ENCODE measurements at regions not wholly inside any gene's neighbourhood (a gene's known extent, or its start where the extent isn't known, plus 50 kb on each side); places are given as distances from the start of the nearest gene placed in this dataset.
A peak's percentile ranks its signal among the peaks of the same experiment; 100 is the strongest.
"Not testable (repeated sequence)": the region's sequence is repeated elsewhere in the genome, so short reads cannot be mapped to it uniquely, and the experiment has no call there.

DNA sequence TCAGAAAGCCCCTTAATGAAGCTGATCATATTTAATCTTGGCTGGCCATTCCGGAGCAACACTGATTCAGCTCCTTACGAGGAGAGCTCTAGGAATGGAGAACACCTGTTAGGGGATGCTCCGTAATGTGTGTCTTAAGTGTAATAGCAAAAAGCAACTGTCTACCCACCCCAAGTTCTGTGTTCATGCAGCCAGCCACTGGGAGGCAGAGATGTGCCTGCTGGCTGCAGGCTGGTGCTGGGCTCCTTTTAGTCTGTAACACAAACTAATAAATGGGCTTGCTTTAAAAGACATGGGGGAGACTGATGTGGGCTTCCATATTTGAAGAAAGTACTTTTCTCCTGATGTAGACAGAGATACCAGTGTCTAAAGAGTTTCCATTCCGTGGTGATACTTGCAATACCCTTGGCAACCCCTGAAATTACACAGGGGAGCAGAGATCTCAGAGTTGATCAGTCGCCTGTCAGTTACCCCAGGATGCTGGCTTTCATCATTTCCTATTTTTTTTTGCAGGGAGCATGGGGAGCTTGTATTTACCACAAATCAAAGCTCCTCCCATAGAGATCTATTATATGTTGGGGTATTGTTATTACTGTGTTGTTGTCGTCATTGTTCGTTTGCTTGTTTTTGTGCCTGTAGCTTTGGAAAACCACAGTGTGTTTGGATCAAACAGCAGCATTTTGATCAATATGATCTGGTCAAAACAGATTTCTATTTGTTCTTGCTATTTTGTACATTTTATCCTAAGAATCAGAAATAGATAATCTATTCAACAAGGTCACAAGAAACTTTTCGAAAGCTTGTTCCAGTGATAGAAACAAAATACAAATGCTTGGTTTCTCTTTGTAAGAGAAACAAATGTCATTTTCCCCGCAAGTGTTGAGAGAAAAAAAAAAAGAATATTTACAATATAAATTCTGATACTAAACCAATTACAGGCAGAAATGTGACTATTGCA, 65.8 kb downstream of the MTX3 start:
- no peak for DNase-seq

DNA sequence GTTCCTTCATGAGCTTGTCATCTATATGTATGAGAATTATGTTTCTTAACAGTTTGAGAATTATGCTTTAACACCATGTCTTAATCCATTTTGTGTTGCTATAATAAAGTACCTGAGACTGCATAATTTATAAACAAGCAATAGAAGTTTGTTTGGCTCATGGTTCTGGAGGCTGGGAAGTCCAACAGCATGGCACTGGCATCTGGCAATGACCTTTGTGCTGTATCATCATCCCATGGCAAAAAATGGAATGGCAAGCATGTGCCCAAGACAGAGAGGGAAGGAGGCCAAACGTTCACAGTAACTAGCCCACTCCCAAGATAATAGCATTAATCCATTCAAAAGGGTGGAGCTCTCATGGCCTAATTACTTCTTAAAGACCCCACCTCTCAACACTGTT, 67.6 kb downstream of the MTX3 start:
- no peak for DNase-seq

DNA sequence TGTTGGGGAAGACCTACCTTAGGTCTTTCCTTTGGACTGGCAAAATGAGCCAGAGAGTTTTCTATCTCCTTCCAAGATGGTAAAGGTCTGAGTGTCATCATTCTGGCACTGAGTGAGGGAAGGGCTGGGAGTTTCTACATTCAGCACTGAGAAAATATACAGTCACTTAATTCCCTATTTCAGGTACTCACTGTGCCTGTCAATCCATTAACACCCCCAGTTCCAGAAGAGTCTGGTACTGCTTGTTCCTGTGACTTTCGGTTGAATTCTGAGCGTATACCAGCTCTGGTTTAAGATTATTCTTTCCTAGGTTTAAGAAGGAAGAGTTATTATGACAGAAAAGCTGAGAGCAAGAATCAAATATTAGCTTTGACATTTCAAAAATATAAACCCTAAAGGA, 68.4 kb downstream of the MTX3 start:
- no peak for DNase-seq

DNA sequence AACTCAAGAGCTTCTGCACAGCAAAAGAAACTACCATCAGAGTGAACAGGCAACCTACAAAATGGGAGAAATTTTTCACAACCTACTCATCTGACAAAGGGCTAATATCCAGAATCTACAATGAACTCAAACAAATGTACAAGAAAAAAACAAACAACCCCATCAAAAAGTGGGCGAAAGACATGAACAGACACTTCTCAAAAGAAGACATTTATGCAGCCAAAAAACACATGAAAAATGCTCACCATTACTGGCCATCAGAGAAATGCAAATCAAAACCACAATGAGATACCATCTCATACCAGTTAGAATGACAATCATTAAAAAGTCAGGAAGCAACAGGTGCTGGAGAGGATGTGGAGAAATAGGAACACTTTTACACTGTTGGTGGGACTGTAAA, 83.6 kb downstream of the MTX3 start:
- DNase-seq = not testable (repeated sequence)

DNA sequence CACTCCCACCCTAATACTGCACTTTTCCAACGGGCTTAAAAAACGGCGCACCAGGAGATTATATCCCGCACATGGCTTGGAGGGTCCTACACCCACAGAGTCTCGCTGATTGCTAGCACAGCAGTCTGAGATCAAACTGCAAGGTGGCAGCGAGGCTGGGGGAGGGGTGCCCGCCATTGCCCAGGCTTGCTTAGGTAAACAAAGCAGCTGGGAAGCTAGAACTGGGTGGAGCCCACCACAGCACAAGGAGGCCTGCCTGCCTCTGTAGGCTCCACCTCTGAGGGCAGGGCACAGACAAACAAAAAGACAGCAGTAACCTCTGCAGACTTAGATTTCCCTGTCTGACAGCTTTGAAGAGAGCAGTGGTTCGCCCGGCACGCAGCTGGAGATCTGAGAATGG, 88.5 kb downstream of the MTX3 start:
- DNase-seq = not testable (repeated sequence)

DNA sequence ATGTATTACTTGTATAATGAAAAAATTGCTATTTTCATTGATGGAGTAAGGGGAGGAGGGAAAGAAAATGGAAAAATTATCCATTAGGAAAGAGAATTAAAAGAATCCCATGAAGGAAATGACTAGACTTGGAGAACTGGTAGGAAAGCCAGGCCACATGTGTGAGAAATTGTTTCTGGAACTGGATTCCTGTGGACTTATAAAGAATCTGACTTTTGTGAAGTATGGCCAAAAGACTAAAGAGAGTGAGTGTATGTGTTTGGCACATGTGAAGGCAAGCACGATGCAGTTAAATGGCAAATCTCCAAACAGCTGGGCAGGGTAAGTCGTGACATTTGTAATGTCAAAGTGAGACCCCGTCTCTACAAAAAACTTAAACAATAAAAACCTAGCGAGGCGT, 89.4 kb downstream of the MTX3 start:
- DNase-seq = no peak

DNA sequence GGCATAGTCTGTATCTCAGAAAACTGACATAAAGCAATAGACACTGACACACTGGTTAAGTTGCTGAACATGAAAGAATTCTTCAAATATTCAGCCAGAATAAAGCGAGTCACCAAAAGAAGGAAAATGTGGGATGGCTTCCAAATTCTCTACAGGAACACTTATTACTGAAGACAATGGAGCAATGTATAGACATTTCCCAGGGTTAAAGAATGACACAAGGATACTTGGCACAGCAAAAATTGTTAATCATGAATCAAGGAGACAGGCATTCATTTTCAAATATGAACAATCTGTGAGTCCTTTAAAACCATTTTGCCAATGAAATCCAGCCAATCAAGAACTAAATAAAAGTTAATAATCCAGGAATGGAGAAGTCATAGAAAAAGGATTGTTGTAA, 92.5 kb downstream of the MTX3 start:
- DNase-seq = no peak

DNA sequence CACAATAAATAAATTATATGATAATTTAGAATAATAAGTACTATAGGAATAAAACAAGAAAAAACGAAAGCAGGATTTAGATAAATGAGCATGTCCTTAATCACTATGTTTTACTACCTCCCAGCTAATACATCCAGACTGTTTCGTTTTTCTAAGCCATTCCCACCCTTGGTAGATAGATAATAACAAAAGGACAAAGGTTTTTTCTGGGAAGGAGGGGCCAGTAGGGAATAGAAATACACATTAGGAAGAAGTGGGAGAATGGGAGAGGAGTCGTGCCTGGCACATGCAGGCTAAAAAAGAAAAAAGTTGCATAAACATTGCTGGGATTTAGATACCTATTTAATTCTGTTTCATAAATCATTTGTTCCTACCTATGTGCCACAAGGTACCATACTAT, 97.1 kb downstream of the MTX3 start:
- DNase-seq = no peak

DNA sequence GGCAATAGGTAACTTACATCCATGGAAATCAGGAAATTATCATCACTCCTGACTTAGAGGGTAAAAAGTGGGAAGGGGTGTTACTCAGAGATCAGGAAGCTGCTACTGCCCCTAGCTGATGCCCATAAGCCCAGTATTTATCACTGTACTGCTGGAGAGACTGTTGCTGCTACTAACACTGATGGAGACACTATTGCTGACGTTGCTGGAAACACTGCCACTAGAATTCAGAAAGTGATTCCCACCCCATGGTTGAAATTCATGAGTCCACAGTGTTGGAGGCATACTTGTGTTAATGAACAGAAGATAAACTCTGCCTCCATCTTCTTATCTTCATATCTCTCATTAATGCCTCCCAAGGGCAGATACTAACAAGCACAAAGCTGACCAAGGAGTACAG, 97.6 kb downstream of the MTX3 start:
- no peak for DNase-seq

DNA sequence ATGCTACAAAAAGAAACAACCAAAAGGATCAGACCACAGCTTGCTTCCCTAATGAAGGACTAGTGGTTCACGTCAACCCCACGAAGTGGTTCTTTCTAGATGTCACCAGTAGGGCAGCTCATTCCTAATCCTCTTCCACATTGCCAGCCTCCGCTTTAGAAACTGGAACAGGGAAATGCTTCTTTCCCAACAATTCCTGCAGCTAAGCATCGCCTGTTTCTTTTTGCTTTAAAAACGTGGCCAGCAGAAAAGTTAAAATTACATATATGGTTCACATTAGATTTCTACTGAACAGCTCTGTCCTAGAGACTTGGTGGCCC, 100.2 kb downstream of the MTX3 start:
- no peak for DNase-seq

DNA sequence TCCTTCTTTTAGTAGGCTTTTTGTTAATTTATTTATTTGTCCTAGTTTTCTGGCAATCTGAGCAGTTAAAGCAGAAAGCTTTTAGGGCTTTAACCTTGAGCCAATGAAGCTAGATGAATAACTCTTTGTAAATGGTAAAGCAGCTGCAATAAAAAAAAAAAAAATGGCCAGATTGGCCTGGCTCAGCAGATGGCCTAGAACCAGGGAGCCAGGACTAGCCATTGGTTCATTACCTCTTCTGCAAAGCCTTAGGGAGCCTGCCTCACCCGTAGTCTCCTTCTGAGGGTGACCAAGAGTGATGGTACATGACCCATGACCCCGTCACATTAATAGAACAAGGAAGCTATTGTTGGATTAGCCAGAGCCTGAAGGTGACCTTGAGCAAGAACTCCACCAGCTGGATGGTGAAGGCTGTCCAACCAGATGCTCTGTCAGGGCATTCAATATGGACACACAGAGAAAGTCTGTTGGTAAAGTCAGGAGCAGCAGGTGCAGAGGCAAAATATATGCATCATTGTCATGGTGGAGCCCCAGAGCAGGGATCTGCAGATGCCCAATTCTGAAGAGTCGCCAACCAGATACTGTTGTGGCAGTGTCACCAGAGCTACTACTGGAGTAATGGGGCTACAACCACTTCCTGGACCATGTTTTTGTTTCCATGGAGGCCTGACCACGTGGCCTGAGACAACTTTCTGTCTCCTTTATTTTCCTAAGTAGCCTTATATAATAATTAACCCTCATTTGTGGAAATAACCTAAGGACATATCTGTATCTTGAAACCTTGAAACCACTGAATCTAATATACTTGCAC, 100.7 kb downstream of the MTX3 start:
- no peak for DNase-seq

DNA sequence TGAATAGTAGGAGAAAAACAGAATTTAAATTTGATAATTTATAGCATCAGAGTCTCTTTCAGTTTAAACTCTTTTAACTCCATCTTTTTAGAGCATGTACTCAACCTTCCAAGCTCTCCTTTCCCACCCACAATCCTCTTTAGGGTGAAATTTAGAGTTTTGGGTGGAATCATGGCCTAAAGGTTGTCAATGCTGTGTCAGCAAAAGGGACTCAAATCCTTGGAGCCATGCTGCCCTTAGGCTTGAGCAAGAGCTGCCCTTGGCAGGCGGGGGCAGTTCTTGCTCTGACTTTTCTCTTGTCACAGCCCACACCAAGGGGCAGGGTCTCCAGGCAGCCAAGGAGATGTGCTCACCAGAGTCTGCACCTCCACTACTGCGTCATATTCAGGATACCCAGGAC, 102.4 kb downstream of the MTX3 start:
- no peak for DNase-seq

DNA sequence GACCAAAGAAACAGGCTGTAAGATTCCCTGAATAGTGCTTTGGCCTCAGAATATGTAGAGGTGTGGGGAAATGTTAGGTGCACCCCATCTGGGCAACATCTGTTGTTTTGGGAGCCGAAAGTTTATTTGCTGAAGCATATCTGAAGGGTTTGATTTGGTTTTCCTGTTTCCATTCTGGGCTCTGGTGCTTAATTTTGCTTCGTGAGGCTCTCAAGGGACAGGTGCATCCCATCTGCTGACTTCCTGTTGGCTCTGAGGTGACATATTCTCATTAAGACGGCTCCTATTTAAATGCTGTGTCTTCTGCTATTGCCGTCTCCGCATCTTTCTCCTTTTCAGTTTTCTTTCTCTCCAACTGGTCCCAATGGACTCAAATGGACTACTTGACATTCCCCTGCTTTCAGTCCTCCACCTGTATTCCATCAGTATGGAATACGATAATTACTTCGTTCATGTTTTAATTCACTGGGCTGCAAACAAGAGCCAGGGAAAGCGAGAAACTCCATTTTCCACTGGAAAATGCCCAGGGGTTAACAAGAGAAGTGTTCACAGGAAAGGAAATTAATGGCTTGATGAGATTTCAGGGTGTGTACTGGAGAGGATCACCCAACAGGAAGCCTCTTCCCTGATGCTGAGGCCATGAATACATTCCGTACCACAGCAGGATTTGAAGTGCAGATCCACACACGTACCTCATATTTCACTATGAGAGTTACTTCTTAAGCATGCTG, 104.0 kb downstream of the MTX3 start:
- no peak for DNase-seq

DNA sequence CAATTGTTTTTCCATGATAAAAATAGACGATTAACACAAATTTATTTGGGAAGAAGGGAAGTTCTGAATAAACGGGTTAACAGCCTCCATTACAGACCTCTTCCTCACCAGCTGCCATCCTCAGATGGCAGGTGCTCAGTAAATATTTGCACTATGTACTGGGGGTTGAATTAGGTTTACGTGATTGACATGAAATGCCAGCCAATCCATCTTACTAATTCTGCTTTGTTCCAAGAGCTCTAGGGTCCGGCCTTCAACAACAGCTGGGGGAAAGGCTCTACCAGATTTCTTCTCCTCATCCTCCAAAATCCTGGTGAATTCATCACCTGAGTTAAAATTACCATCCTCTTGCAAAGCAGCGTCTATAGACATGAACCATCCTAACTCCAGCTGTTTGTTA, 104.6 kb downstream of the MTX3 start:
- DNase-seq = no peak

DNA sequence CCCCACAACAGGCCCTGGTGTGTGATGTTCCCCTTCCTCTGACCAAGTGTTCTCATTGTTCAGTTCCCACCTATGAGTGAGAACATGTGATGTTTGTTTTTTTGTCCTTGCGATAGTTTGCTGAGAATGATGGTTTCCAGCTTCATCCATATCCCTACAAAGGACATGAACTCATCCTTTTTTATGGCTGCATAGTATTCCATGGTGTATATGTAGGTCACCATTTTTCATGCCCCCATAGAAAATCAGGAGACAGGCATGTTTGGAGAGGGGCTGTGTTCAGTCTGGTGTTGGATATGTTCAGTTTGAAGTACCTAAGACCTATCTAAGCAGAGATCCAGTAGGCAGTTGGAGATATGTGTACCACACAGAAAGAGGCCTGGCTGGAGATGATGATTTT, 111.2 kb downstream of the MTX3 start:
- DNase-seq = not testable (repeated sequence)

DNA sequence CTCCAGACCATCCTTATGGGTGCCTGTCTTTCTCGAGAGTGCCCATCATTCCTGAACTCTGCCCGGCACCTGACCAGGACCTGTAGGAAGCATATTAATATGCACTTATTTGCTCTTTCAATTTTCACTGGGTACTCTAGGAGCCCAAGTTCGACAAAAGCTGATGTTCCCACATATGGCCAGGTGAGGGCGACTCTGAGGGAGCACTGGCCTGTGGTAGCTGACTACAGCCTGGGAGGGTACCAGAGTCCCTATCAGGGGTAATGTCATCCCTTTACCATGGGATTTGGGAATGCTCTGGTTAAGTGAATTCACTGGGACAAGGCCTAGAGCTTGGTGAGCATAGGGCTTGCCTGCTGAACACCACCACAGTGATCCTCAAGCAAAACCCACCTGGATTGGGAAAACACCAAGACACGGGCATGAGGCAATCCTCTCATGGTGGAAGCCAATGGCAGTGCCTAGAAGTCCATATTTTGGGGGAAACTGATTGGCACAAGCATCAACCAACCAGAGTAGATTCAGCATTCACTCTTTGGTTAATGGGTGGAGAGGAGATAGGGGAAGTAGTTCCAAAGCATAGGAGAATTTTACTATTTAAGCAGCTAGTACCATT, 112.2 kb downstream of the MTX3 start:
- peak; percentile 7 for DNase-seq

DNA sequence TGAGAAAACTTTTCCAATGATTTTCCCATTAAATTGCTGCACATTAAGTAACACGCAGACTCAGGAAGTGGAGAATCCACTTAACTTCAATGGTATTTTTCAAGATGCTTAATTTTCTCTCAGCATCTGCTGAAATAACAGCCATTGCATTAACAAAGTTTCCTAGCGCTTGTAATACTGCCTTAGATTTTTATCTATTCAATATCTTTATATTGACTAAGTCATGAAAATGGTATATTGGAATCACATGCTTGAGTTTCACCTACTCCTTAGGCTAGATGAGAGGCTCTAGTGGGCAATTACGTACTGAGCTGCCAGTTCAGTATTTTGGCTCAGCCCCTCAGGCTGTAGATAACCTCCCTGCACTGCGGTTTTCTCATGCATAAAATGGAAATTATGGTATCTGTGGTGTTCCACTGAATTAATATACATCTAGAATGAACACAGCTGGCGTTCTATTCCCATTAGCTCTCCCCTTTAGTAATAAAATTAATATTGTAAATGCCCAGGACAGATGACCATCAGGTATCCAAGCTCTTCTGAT, 112.9 kb downstream of the MTX3 start:
- DNase-seq = no peak

DNA sequence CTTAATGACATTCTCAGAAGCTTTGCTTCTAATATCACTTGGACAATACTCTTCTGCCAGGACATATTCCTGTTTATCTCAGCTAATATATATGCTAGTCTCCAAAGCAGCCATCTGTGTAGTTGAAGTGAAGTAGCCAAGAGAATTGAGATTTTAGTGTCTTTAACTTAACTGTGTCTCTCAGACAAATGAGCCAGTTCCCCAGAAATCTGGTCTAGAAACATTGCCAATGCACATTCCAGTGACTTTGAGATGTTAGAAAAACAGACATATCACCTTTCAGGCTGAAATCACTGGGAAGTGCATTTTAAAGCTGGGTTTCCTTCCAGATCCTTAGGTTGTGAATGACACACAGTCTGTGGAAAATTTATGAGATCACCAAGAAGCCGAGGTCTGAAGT, 114.6 kb downstream of the MTX3 start:
- no peak for DNase-seq

DNA sequence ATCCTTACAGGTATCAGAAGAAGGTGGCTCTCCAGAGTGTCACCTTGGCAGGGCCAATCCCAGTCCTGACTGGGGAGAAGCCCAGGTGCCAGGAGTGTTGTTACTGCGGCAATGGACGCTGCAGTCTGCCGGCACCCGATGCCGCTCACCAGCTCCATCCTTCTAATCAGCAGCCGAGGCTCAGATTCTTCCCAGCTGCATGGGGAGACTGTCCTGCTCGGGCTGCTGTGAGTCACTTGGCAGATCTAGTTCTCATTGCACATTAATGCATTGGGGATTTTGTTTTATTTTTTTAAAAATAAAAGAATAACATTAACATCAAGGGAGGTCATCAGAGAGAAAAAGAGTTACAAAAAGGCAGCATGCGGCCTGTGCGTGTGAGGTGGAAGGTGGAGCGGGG, 115.8 kb downstream of the MTX3 start:
- no peak for DNase-seq

DNA sequence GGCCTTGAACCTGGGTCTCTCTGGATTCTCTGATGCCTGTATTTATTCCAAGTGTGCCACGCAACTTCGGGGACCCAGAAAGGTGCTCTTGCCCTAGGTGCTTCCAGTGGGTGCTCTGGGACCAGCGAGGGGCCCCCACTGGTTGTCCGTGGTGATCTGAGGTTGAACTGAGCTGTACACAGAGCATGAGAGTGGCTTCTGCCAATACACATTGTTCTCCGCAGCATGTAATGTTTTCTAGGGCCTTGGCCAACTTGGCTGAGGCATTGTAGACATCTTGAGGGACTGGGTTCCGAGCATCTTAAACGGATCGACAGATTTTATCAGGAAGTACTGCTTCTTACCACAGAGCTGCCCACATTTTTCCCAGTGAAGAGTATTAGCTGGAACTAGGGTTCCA, 117.9 kb downstream of the MTX3 start:
- no peak for DNase-seq

DNA sequence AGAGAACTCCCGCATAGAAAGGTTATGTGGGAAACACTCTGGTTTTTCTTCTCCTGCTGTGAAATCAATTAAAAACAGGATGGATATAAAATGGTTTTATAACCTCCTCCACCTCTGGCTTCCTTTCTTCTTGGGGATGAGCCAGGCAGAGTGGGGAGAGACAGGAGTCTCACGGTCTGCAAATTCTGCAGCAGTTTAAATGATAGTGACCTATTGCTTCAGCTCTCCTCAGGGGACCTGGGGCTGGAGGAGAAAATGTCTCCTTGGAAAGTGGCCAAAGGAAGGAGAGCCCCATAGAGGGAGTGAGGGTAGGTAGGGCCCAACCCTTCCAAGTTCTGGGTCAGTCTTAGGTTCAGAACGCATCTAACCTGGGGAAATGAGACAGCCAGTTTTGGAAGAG, 118.8 kb downstream of the MTX3 start:
- no peak for DNase-seq

DNA sequence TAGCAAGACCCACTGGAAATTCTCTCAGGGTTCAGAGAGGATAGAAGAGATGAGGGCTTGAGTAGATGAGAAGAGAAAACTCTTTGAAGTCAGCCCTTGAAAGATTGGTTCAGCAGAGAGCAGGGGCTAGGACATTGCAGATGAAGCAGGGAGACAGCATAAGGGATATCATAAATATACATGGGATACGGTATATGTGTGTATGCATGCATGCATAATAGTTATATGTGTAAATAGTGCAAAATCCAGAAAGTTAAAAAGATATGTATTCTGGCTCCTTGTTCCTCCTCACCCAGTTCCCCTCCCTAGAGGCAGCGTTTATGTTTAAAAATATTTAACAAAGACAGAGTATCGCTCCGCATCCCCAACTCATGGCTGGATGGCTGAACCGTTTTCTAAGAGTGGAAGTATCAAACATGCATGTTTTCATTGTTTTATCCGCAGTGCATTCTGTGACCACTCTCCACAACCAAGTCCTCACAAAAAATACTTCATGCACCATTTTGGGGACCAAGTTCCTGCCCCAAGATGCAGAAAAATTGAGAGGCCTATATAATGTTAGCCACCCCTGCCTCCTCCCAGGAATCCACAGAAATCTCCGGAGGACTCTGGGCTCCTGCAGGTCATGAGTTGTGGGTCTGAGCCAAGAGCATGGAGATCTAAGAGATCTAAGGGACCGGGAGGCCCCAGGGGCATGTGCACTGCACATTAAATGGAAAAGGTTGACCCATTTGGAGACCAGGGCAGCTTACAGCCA, 119.5 kb downstream of the MTX3 start:
- DNase-seq = no peak
